ENCODE measurements at regions not wholly inside any gene's neighbourhood (a gene's known extent, or its start where the extent isn't known, plus 50 kb on each side); places are given as distances from the start of the nearest gene placed in this dataset.

- H3K4me1 ChIP-seq (ENCODE audit: control insufficient read depth in 5 of 5, insufficient read depth in 5 of 5, low read length in 5 of 5): no peaks in the 10 kb centered on the region
- no peaks in the 10 kb centered on the region for H3K36me3 ChIP-seq (ENCODE audit: control insufficient read depth in 4 of 4, insufficient read depth in 4 of 4, low read length in 4 of 4)
- no peaks in the 10 kb centered on the region for H3K27me3 ChIP-seq (ENCODE audit: control insufficient read depth in 3 of 3, insufficient read depth in 3 of 3, low read length in 2 of 3)
- H3K27ac ChIP-seq (ENCODE audit: low read depth in 1 of 2, low read length in 1 of 2): no peak overlapping the region
- ATAC-seq (ENCODE audit: insufficient read depth, low FRiP score): no peak
- 72 to 88% methylated on average over 10 of the region's 10 CpGs for WGBS, 2 donors
- H3K9ac ChIP-seq (ENCODE audit: insufficient read depth in 1 of 2, low read length in 2 of 2): no peak overlapping the region
- peaks cover 0 to 3% (median 0%) of the 10 kb centered on the region in 4 donors for H3K9me3 ChIP-seq (ENCODE audit: control insufficient read depth in 4 of 4, insufficient read depth in 3 of 4, low read length in 3 of 4)
- no peak overlapping the region for H3K4me3 ChIP-seq
- no peak for TF ChIP-seq CTCF (IDR thresholded peaks at IDR 0.05; ENCODE audit: control extremely low read depth, extremely low read depth)
- DNase-seq: no peak
Measured at GRCh38 chr6:165900970-165901369, 237.9 kb upstream of the PDE10A start.

- Histone ChIP-seq H3K9me3 (ENCODE audit: control insufficient read depth in 4 of 4, insufficient read depth in 3 of 4, low read length in 3 of 4) (peaks cover 0 to 3% (median 0%) of the 10 kb centered on the region in 4 donors), H3K4me1 (ENCODE audit: control insufficient read depth in 5 of 5, insufficient read depth in 5 of 5, low read length in 5 of 5) (no peaks in the 10 kb centered on the region), H3K36me3 (ENCODE audit: control insufficient read depth in 4 of 4, insufficient read depth in 4 of 4, low read length in 4 of 4) (no peaks in the 10 kb centered on the region), H3K27ac (ENCODE audit: low read depth in 1 of 2, low read length in 1 of 2) (no peak overlapping the region), H3K9ac (ENCODE audit: insufficient read depth in 1 of 2, low read length in 2 of 2) (no peak overlapping the region), H3K27me3 (ENCODE audit: control insufficient read depth in 3 of 3, insufficient read depth in 3 of 3, low read length in 2 of 3) (no peaks in the 10 kb centered on the region), H3K4me3 (no peak overlapping the region)
- ATAC-seq (ENCODE audit: insufficient read depth, low FRiP score): no peak
- no peak for TF ChIP-seq CTCF (IDR thresholded peaks at IDR 0.05; ENCODE audit: control extremely low read depth, extremely low read depth)
- 72 to 80% methylated on average over 6 of the region's 6 CpGs for WGBS, 2 donors
- DNase-seq: no peak
Measured at GRCh38 chr6:165899611-165900010, 236.6 kb upstream of the PDE10A start.

GRCh38 chr6:165895421-165896165, 232.6 kb upstream of the PDE10A start:
- no peaks in the 10 kb centered on the region for H3K4me1 ChIP-seq (ENCODE audit: control insufficient read depth in 5 of 5, insufficient read depth in 5 of 5, low read length in 5 of 5)
- no peaks in the 10 kb centered on the region for H3K36me3 ChIP-seq (ENCODE audit: control insufficient read depth in 4 of 4, insufficient read depth in 4 of 4, low read length in 4 of 4)
- no peak for ATAC-seq (ENCODE audit: insufficient read depth, low FRiP score)
- H3K27me3 ChIP-seq (ENCODE audit: control insufficient read depth in 3 of 3, insufficient read depth in 3 of 3, low read length in 2 of 3): no peaks in the 10 kb centered on the region
- no peak overlapping the region for H3K27ac ChIP-seq (ENCODE audit: low read depth in 1 of 2, low read length in 1 of 2)
- DNase-seq: no peak
- WGBS, 2 donors: 69 to 74% methylated on average over 10 of the region's 10 CpGs
- no peak for TF ChIP-seq CTCF (IDR thresholded peaks at IDR 0.05; ENCODE audit: control extremely low read depth, extremely low read depth)
- no peaks in the 10 kb centered on the region for H3K9me3 ChIP-seq (ENCODE audit: control insufficient read depth in 4 of 4, insufficient read depth in 3 of 4, low read length in 3 of 4)
- no peak overlapping the region for H3K9ac ChIP-seq (ENCODE audit: insufficient read depth in 1 of 2, low read length in 2 of 2)
- no peak overlapping the region for H3K4me3 ChIP-seq
